Endothelial cell of umbilical vein (primary cell): ENCODE measurements at regions not wholly inside any gene's neighbourhood (a gene's known extent, or its start where the extent isn't known, plus 50 kb on each side); places are given as distances from the start of the nearest gene placed in this dataset.

ENCODE experiments used
- BruUV-seq: library from RNA; stranded (reverse); fragments of 400-500 nt; replicated peaks from 2 replicates; lab custom pipeline; 2021; lab: Mats Ljungman, UMichigan
- CTCF ChIA-PET: fragments of 300-600, 350-600 bp; sonication (Branson Sonifier 250); formaldehyde crosslinking; loops from one replicate; lab custom pipeline; 2021; ENCODE audit warnings: antibody characterized with exemption, inconsistent platforms; lab: Charles Lee
- POLR2A ChIA-PET: fragments of 300-600, 350-600 bp; sonication (Branson Sonifier 250); formaldehyde crosslinking; loops from one replicate; lab custom pipeline; 2021; ENCODE audit warnings: antibody characterized with exemption, inconsistent platforms; lab: Charles Lee
- DNase-seq: peaks from one replicate; pipeline ENCODE4 v3.0.0-alpha.2; 2011; ENCODE audit warnings: low read depth, low spot score
- FAIRE-seq: peaks from 2 replicates; lab custom pipeline; 2011; peaks lifted over from hg19 to GRCh38; lab: Jason Lieb, UNC
- H2AFZ ChIP-seq: 2 replicates; pipeline ENCODE4 v1.6.0; 2012; ENCODE audit warnings: low read depth, low read length, control low read depth, inconsistent platforms
- H3K27ac ChIP-seq: 2 replicates; pipeline ENCODE4 v1.5.1; 2011; ENCODE audit warnings: low read depth, mild to moderate bottlenecking, control low read depth, low read length, moderate library complexity; ENCODE audit not compliant: insufficient read depth
- H3K27me3 ChIP-seq, 2 experiments: 2 replicates each; pipeline versions ENCODE4 v1.6.0 to v1.6.1; 2011; ENCODE audit warnings: low read length in 2 of 2, mixed read lengths in 1 of 2; ENCODE audit not compliant: control insufficient read depth in 2 of 2, insufficient read depth in 2 of 2
- H3K36me3 ChIP-seq, 2 experiments: 2 replicates in 1 of 2; 3 replicates in 1 of 2; pipeline ENCODE4 v1.5.1; 2011; ENCODE audit warnings: low read length in 2 of 2, mild to moderate bottlenecking in 1 of 2, moderate library complexity in 1 of 2; ENCODE audit not compliant: control insufficient read depth in 2 of 2, insufficient read depth in 2 of 2; ENCODE audit errors: extremely low read depth in 1 of 2
- H3K4me1 ChIP-seq: 3 replicates; pipeline ENCODE4 v1.5.1; 2011; ENCODE audit warnings: mild to moderate bottlenecking, low read length; ENCODE audit not compliant: control insufficient read depth, insufficient read depth; ENCODE audit errors: extremely low read depth
- H3K4me2 ChIP-seq: 2 replicates; pipeline ENCODE4 v1.6.1; 2011; ENCODE audit warnings: low read length, control low read depth, mixed read lengths; ENCODE audit not compliant: insufficient read depth
- H3K4me3 ChIP-seq, 3 experiments: fragments of 200-600 bp in 1 of 3; sonication (generic), shearing (Covaris generic) in 1 of 3; replicated peaks in 1 of 3; 2 replicates each; pipeline ENCODE4 v1.5.1; 2011 to 2016; ENCODE audit warnings: control low read depth in 3 of 3, low read length in 3 of 3, mild to moderate bottlenecking in 2 of 3, inconsistent platforms in 1 of 3, low read depth in 1 of 3, moderate library complexity in 1 of 3; ENCODE audit not compliant: insufficient read depth in 1 of 3
- H3K79me2 ChIP-seq: 2 replicates; pipeline ENCODE4 v1.6.0; 2012; ENCODE audit warnings: low read length, inconsistent platforms; ENCODE audit not compliant: control insufficient read depth, insufficient read depth
- H3K9ac ChIP-seq: replicated peaks from 2 replicates; pipeline ENCODE3; 2011; ENCODE audit warnings: low read length, control low read depth; ENCODE audit not compliant: insufficient read depth; ENCODE audit errors: extremely low read depth
- H3K9me1 ChIP-seq: replicated peaks from 3 replicates; pipeline ENCODE4 v1.6.0; 2011; ENCODE audit warnings: mild to moderate bottlenecking, low read length; ENCODE audit not compliant: control insufficient read depth, insufficient read depth; ENCODE audit errors: extremely low read depth
- H3K9me3 ChIP-seq: replicated peaks from 2 replicates; pipeline ENCODE4 v1.5.1; 2012; ENCODE audit warnings: low read length, inconsistent platforms; ENCODE audit not compliant: control insufficient read depth, insufficient read depth
- H4K20me1 ChIP-seq: replicated peaks from 2 replicates; pipeline ENCODE3; 2011; ENCODE audit warnings: mild to moderate bottlenecking, low read length; ENCODE audit not compliant: control insufficient read depth, insufficient read depth; ENCODE audit errors: extremely low read depth
- CTCF ChIP-seq, 2 donors: IDR thresholded peaks; 1 replicate in 1 of 2; 2 replicates in 1 of 2; pipeline ENCODE4 v1.5.1; 2011; ENCODE audit warnings: low read length in 2 of 2, mild to moderate bottlenecking in 2 of 2, moderate library complexity in 2 of 2, control low read depth in 1 of 2, inconsistent platforms in 1 of 2, low read depth in 1 of 2; ENCODE audit not compliant: insufficient read depth in 1 of 2; ENCODE audit errors: extremely low read depth in 1 of 2
- EZH2 ChIP-seq: IDR thresholded peaks from 2 replicates; pipeline ENCODE4 v1.6.1; 2012; ENCODE audit warnings: borderline replicate concordance, low read depth, mild to moderate bottlenecking, moderate library complexity, low read length, inconsistent platforms; ENCODE audit not compliant: severe bottlenecking
- JUN ChIP-seq: IDR thresholded peaks from 2 replicates; pipeline ENCODE4 v1.6.1; 2011; ENCODE audit warnings: borderline replicate concordance, low read depth; ENCODE audit not compliant: insufficient read length, insufficient read depth
- MAX ChIP-seq: IDR thresholded peaks from 2 replicates; pipeline ENCODE4 v1.6.1; 2011; ENCODE audit not compliant: insufficient read depth, insufficient read length
- MYC ChIP-seq: IDR thresholded peaks from one replicate; pipeline ENCODE4 v1.6.1; 2011; ENCODE audit warnings: mild to moderate bottlenecking, low read depth, low read length
- POLR2A ChIP-seq: IDR thresholded peaks from 2 replicates; pipeline ENCODE4 v1.6.1; 2012; ENCODE audit warnings: low read depth, mild to moderate bottlenecking, control low read depth, low read length
- POLR2AphosphoS5 ChIP-seq: IDR thresholded peaks from 2 replicates; pipeline ENCODE4 v1.6.1; 2012; ENCODE audit warnings: low read depth, mild to moderate bottlenecking, control low read depth, low read length, moderate library complexity; ENCODE audit not compliant: insufficient read depth
- dilution Hi-C: fragments of 300-500 bp; cut with MboI; formaldehyde crosslinking; loops from one replicate; pipeline ENCODE4 v1.15.0; 2019; ENCODE audit warnings: low sequenced_read_pairs; ENCODE audit not compliant: extremely low pct_ligation_motif_present
- intact Hi-C: fragments of 100-400 bp; cut with micrococcal nuclease; formaldehyde crosslinking; loops from one replicate; pipeline ENCODE4 v1.10.0; 2022

- Histone ChIP-seq H3K36me3 (no peaks in the 10 kb centered on the region), H3K4me1 (no peaks in the 10 kb centered on the region), H2AFZ (no peak overlapping the region), H3K9ac (no peak overlapping the region), H3K9me1 (no peaks in the 10 kb centered on the region), H3K9me3 (no peaks in the 10 kb centered on the region), H3K27ac (no peak overlapping the region), H3K79me2 (no peaks in the 10 kb centered on the region), H3K4me2 (no peak overlapping the region), H3K27me3 (no peaks in the 10 kb centered on the region), H4K20me1 (no peaks in the 10 kb centered on the region), H3K4me3 (no peak overlapping the region)
- TF ChIP-seq POLR2A: no peak
- no peak for TF ChIP-seq MYC
- no peak for TF ChIP-seq POLR2AphosphoS5
- no peak for TF ChIP-seq JUN
- no peak for TF ChIP-seq CTCF (IDR thresholded peaks at IDR 0.05; ENCODE audit: extremely low read depth in 1 of 2, insufficient read depth in 1 of 2, low read depth in 1 of 2, low read length in 2 of 2)
- TF ChIP-seq EZH2: no peak
- no peak for TF ChIP-seq MAX
- no peak for FAIRE-seq
- dilution Hi-C loops: no loop called here
- no TSS peak for BruUV-seq
- POLR2A ChIA-PET: no interaction called here
- peak; percentile 5 for DNase-seq
- CTCF ChIA-PET: interaction anchor here (1.1 to 1.9 kb wide), 3 partner anchors 356 to 446 kb away, joined by 4 to 30 read pairs (median 5); no protein-coding TSS in a partner anchor
- intact Hi-C loops: no loop called here
Measured at GRCh38 chr2:118492335-118492734, 355.1 kb downstream of the EN1 start.
